Psoas muscle (tissue), 7 donors: ENCODE measurements at regions not wholly inside any gene's neighbourhood (a gene's known extent, or its start where the extent isn't known, plus 50 kb on each side); places are given as distances from the start of the nearest gene placed in this dataset.

Experiments used
- ATAC-seq, 4 donors: fragments of 200-7000 bp; cut with Tn5 transposase; one replicate each; pipeline ENCODE4 v1.9.1; 2020; ENCODE audit warnings: moderate library complexity in 3 of 4, mild to moderate bottlenecking in 2 of 4
- DNase-seq, 2 donors: peaks; one replicate each; pipeline ENCODE4 v3.0.0-alpha.2; 2020
- H3K27ac ChIP-seq: fragments of 200-600 bp; one replicate; pipeline ENCODE4 v1.8.0; 2022
- H3K27me3 ChIP-seq, 3 donors: fragments of 200-600 bp in 1 of 3; one replicate each; pipeline versions ENCODE4 v1.6.1 to v1.8.0; 2013 to 2022; ENCODE audit warnings: low read length in 2 of 3, mild to moderate bottlenecking in 2 of 3, moderate library complexity in 1 of 3; ENCODE audit not compliant: insufficient read depth in 3 of 3
- H3K36me3 ChIP-seq, 2 donors: fragments of 200-600 bp in 1 of 2; one replicate each; pipeline versions ENCODE4 v1.6.1 to v1.8.0; 2013 to 2022; ENCODE audit warnings: low read depth in 1 of 2, mild to moderate bottlenecking in 1 of 2, moderate library complexity in 1 of 2; ENCODE audit not compliant: insufficient read depth in 1 of 2
- H3K4me1 ChIP-seq: fragments of 200-600 bp; one replicate; pipeline ENCODE4 v1.8.0; 2022
- H3K4me3 ChIP-seq: fragments of 200-600 bp; one replicate; pipeline ENCODE4 v1.8.0; 2022; ENCODE audit warnings: mild to moderate bottlenecking
- H3K9me3 ChIP-seq: fragments of 200-600 bp; one replicate; pipeline ENCODE4 v1.8.0; 2022
- CTCF ChIP-seq: fragments of 200-600 bp; IDR thresholded peaks from one replicate; pipeline ENCODE4 v1.8.0; 2022; ENCODE audit warnings: antibody characterized with exemption
- WGBS, 3 donors: extraction: QIAGEN DNeasy Blood & Tissue Kit; methylation state at CpG; one replicate each; pipeline versions ENCODE4 v1.1.6 to v1.1.7; 2013; 5-methylcytosine and 5-hydroxymethylcytosine counted together
- intact Hi-C, 2 donors: fragments of 100-400 bp; cut with DNase I; formaldehyde crosslinking; loops; one replicate each; pipeline versions ENCODE4 v1.11.0 to v1.14.2; 2022
- donor health status: healthy with polysubstance abuse.
- donor health status: DM: no; HTN: no; CAD: no; lungs with moderate emphysema.
- donor health status: Bipolar disorder and iron deficiency.
- donor health status: healthy.
- donor health status: DM: yes; HTN: yes; CAD: no.
- donor health status: DM: no; HTN: no; CAD: no.
- donor health status: DM: yes; HTN: yes; CAD: no.

- no peak overlapping the region for H3K27ac ChIP-seq
- ATAC-seq (no peak), DNase-seq (no peak)
- H3K4me3 ChIP-seq: no peak overlapping the region
- WGBS, 3 donors: 92 to 94% (median 92%) methylated on average over 21 to 23 of the region's 23 CpGs
- TF ChIP-seq CTCF: no peak
- no peaks in the 10 kb centered on the region for H3K9me3 ChIP-seq
- H3K4me1 ChIP-seq: peaks cover 21% of the 10 kb centered on the region
- H3K36me3 ChIP-seq: peaks cover 0 to 29% of the 10 kb centered on the region in 2 donors
- intact Hi-C loops: loop anchor here in 1 of 2 donors (5.0 kb wide), 1 partner anchor 38 kb away; no protein-coding TSS in a partner anchor
- no peaks in the 10 kb centered on the region for H3K27me3 ChIP-seq
Measured at GRCh38 chr12:124430491-124430890, 135.6 kb downstream of the RFLNA start.

- Histone ChIP-seq H3K27ac (peak overlapping the region; percentile 9), H3K4me1 (peaks cover 21% of the 10 kb centered on the region), H3K9me3 (no peaks in the 10 kb centered on the region), H3K4me3 (no peak overlapping the region), H3K27me3 (no peaks in the 10 kb centered on the region), H3K36me3 (peaks cover 0 to 38% of the 10 kb centered on the region in 2 donors)
- intact Hi-C loops: no loop called here
- TF ChIP-seq CTCF: no peak
- DNase-seq: no peak
- ATAC-seq: no peak
- WGBS, 3 donors: 92 to 93% (median 93%) methylated on average over 13 to 15 of the region's 15 CpGs
Measured at GRCh38 chr12:124429535-124429934, 134.6 kb downstream of the RFLNA start.

- intact Hi-C loops: no loop called here
- ATAC-seq (no peak), DNase-seq (no peak)
- Histone ChIP-seq H3K27ac (peak overlapping the region; percentile 36), H3K27me3 (no peaks in the 10 kb centered on the region), H3K4me3 (no peak overlapping the region), H3K4me1 (peaks cover 25% of the 10 kb centered on the region), H3K9me3 (no peaks in the 10 kb centered on the region), H3K36me3 (peaks cover 0 to 41% of the 10 kb centered on the region in 2 donors)
- TF ChIP-seq CTCF: no peak
- WGBS, 3 donors: 26 to 41% (median 33%) methylated on average over 12 to 13 of the region's 13 CpGs
Measured at GRCh38 chr12:124428792-124429281, 133.9 kb downstream of the RFLNA start.

GRCh38 chr12:124428136-124428791, 133.4 kb downstream of the RFLNA start:
- intact Hi-C loops: no loop called here
- no peak for TF ChIP-seq CTCF
- no peaks in the 10 kb centered on the region for H3K9me3 ChIP-seq
- ATAC-seq (no peak), DNase-seq (peak; percentile 62 to 82)
- peak overlapping the region; percentile 36 for H3K27ac ChIP-seq
- H3K27me3 ChIP-seq: no peaks in the 10 kb centered on the region
- peaks cover 31% of the 10 kb centered on the region for H3K4me1 ChIP-seq
- H3K36me3 ChIP-seq: peaks cover 0 to 41% of the 10 kb centered on the region in 2 donors
- no peak overlapping the region for H3K4me3 ChIP-seq
- WGBS, 3 donors: 59 to 67% (median 61%) methylated on average over 21 to 23 of the region's 23 CpGs
